ENCODE measurements at regions not wholly inside any gene's neighbourhood (a gene's known extent, or its start where the extent isn't known, plus 50 kb on each side); places are given as distances from the start of the nearest gene placed in this dataset.

DNA sequence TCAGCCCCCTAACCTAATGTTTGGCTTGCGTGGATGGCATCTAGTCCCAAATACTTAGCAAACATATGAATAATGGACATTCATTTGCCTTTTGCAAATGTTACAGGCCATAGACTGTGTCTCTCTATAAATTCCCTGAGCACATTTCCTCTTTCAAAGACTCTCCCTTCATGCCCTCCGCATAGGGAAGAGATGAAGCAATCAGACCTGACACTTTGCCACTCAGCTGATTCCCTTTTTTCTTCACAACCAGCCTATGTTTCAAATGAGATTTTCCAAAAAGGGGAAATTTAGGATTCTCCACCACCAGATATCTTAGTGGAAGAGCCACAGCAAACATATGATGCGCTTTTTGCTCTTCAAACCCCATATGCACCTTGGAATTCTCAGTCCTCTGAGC is 453.7 kb downstream of the STK39 start:
- no peak for DNase-seq (ENCODE audit: low spot score)
- Histone ChIP-seq H3K27me3 (ENCODE audit: control insufficient read depth in 4 of 4, insufficient read depth in 4 of 4, low read length in 3 of 4) (no peaks in the 10 kb centered on the region), H3K4me3 (ENCODE audit: low read depth in 1 of 3, low read length in 3 of 3) (no peak overlapping the region), H3K27ac (ENCODE audit: low read depth in 1 of 2, low read length in 2 of 2) (no peak overlapping the region), H3K4me1 (ENCODE audit: control insufficient read depth in 4 of 4, insufficient read depth in 4 of 4, low read length in 3 of 4) (no peaks in the 10 kb centered on the region), H3K9me3 (ENCODE audit: control insufficient read depth in 4 of 4, low read length in 3 of 4) (no peaks in the 10 kb centered on the region), H3K9ac (ENCODE audit: low read depth in 1 of 2, low read length in 2 of 2) (no peak overlapping the region), H3K36me3 (ENCODE audit: control insufficient read depth in 4 of 4, insufficient read depth in 3 of 4, low read depth in 1 of 4, low read length in 3 of 4) (no peaks in the 10 kb centered on the region)
- TF ChIP-seq HNF4G (IDR thresholded peaks at IDR 0.05) (no peak), RAD21 (IDR thresholded peaks at IDR 0.05) (no peak), SP1 (IDR thresholded peaks at IDR 0.05) (no peak), GABPA (IDR thresholded peaks at IDR 0.05 in 1 of 2, conservative IDR thresholded peaks at IDR 0.05 in 1 of 2) (no peak), EGR1 (IDR thresholded peaks at IDR 0.05; ENCODE audit: low read depth in 2 of 2) (no peak), CTCF (IDR thresholded peaks at IDR 0.05; ENCODE audit: low read depth, low read length, missing input control) (no peak), TAF1 (conservative IDR thresholded peaks at IDR 0.05) (no peak)
- TF ChIP-seq, protein P1, sequence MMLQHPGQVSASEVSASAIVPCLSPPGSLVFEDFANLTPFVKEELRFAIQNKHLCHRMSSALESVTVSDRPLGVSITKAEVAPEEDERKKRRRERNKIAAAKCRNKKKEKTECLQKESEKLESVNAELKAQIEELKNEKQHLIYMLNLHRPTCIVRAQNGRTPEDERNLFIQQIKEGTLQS (IDR thresholded peaks at IDR 0.05): no peak
- 92% methylated on average over 3 of the region's 3 CpGs for WGBS

DNA sequence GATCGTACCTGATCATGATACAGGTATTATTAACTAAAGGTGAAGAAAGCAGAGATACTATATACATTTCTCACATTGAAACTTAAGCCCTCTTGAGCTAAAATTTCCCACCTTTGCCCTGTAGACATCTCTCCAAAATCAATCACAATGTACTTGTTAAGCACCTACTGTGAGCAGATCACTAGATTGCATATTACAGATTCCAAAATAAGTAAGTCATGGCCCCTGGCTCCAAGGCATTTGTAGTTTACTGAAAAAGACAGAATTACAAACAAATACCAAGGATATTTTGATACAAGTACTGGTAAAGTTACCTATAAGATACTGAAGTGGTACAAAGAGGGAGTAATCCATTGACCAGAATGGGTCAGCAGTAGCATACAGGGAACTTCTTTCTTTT is 455.3 kb downstream of the STK39 start:
- Histone ChIP-seq H3K36me3 (ENCODE audit: control insufficient read depth in 4 of 4, insufficient read depth in 3 of 4, low read depth in 1 of 4, low read length in 3 of 4) (no peaks in the 10 kb centered on the region), H3K27ac (ENCODE audit: low read depth in 1 of 2, low read length in 2 of 2) (no peak overlapping the region), H3K9me3 (ENCODE audit: control insufficient read depth in 4 of 4, low read length in 3 of 4) (no peaks in the 10 kb centered on the region), H3K4me3 (ENCODE audit: low read depth in 1 of 3, low read length in 3 of 3) (no peak overlapping the region), H3K4me1 (ENCODE audit: control insufficient read depth in 4 of 4, insufficient read depth in 4 of 4, low read length in 3 of 4) (peaks cover 0 to 6% (median 3%) of the 10 kb centered on the region in 4 donors), H3K9ac (ENCODE audit: low read depth in 1 of 2, low read length in 2 of 2) (no peak overlapping the region), H3K27me3 (ENCODE audit: control insufficient read depth in 4 of 4, insufficient read depth in 4 of 4, low read length in 3 of 4) (no peaks in the 10 kb centered on the region)
- WGBS: 93% methylated on average over 1 of the region's 1 CpG
- no peak for TF ChIP-seq YY1 (IDR thresholded peaks at IDR 0.05)
- TF ChIP-seq HNF4G (IDR thresholded peaks at IDR 0.05): no peak
- no peak for TF ChIP-seq FOXA1 (IDR thresholded peaks at IDR 0.05)
- no peak for TF ChIP-seq JUND (IDR thresholded peaks at IDR 0.05)
- DNase-seq (ENCODE audit: low spot score): no peak

DNA sequence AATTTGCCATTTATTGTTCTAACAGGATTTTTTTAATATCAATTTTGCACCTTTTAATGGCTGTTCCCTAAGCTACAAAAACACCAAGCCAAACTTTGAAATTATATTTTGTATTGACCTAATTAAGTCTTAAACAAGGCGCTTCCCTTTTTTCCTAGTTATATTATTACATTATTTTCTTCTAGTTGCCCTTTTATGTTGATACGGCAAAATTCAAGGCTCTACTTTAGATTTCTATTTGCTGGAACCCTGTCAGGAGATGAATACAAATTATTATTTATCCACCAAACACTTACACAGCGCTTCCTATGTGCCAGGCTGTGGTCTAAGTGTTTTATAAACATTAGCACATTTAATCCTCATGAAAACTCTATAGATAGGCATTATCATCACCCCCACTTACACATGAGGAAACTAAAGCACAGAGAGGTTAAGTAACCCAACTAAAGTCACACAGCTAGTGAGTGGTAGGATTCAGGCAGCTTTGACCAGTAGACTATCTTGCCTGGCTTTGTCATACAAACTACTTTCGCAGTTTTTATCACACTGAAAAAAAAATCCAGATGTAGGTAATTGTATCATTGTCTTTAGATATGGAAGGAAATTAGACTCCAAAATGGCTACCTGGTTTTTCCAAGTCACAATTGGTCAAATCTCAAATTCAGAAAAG is 456.5 kb downstream of the STK39 start:
- H3K9ac ChIP-seq (ENCODE audit: low read depth in 1 of 2, low read length in 2 of 2): no peak overlapping the region
- H3K27me3 ChIP-seq (ENCODE audit: control insufficient read depth in 4 of 4, insufficient read depth in 4 of 4, low read length in 3 of 4): no peaks in the 10 kb centered on the region
- no peak overlapping the region for H3K27ac ChIP-seq (ENCODE audit: low read depth in 1 of 2, low read length in 2 of 2)
- no peak for DNase-seq (ENCODE audit: low spot score)
- WGBS: 93% methylated on average over 4 of the region's 4 CpGs
- no peak overlapping the region for H3K4me3 ChIP-seq (ENCODE audit: low read depth in 1 of 3, low read length in 3 of 3)
- peaks cover 2 to 16% (median 10%) of the 10 kb centered on the region in 4 donors for H3K4me1 ChIP-seq (ENCODE audit: control insufficient read depth in 4 of 4, insufficient read depth in 4 of 4, low read length in 3 of 4)
- H3K36me3 ChIP-seq (ENCODE audit: control insufficient read depth in 4 of 4, insufficient read depth in 3 of 4, low read depth in 1 of 4, low read length in 3 of 4): no peaks in the 10 kb centered on the region
- no peaks in the 10 kb centered on the region for H3K9me3 ChIP-seq (ENCODE audit: control insufficient read depth in 4 of 4, low read length in 3 of 4)
- no peak for TF ChIP-seq SP1 (IDR thresholded peaks at IDR 0.05)
- TF ChIP-seq JUND (IDR thresholded peaks at IDR 0.05): no peak
- TF ChIP-seq RXRA (IDR thresholded peaks at IDR 0.05): no peak
- no peak for TF ChIP-seq HNF4G (IDR thresholded peaks at IDR 0.05)
- TF ChIP-seq GABPA (IDR thresholded peaks at IDR 0.05 in 1 of 2, conservative IDR thresholded peaks at IDR 0.05 in 1 of 2): no peak
- TF ChIP-seq CTCF (IDR thresholded peaks at IDR 0.05; ENCODE audit: low read depth, low read length, missing input control): no peak
- TF ChIP-seq TAF1 (conservative IDR thresholded peaks at IDR 0.05): no peak
- TF ChIP-seq, protein P2, sequence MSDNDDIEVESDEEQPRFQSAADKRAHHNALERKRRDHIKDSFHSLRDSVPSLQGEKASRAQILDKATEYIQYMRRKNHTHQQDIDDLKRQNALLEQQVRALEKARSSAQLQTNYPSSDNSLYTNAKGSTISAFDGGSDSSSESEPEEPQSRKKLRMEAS (IDR thresholded peaks at IDR 0.05): no peak
- TF ChIP-seq, protein P3, sequence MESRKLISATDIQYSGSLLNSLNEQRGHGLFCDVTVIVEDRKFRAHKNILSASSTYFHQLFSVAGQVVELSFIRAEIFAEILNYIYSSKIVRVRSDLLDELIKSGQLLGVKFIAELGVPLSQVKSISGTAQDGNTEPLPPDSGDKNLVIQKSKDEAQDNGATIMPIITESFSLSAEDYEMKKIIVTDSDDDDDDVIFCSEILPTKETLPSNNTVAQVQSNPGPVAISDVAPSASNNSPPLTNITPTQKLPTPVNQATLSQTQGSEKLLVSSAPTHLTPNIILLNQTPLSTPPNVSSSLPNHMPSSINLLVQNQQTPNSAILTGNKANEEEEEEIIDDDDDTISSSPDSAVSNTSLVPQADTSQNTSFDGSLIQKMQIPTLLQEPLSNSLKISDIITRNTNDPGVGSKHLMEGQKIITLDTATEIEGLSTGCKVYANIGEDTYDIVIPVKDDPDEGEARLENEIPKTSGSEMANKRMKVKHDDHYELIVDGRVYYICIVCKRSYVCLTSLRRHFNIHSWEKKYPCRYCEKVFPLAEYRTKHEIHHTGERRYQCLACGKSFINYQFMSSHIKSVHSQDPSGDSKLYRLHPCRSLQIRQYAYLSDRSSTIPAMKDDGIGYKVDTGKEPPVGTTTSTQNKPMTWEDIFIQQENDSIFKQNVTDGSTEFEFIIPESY (IDR thresholded peaks at IDR 0.05): no peak
- TF ChIP-seq, protein P1 (IDR thresholded peaks at IDR 0.05): no peak
- no peak for TF ChIP-seq REST (IDR thresholded peaks at IDR 0.05)
- TF ChIP-seq EGR1 (IDR thresholded peaks at IDR 0.05; ENCODE audit: low read depth in 2 of 2): no peak
- TF ChIP-seq FOXA2 (IDR thresholded peaks at IDR 0.05): no peak
